Activated naive CD8-positive, alpha-beta T cell treated with anti-CD3 and anti-CD28 coated beads, Interleukin-2, amount 10 ng/mL, durations not matched to agents 7 days and 5 days (primary cell): ENCODE measurements at regions not wholly inside any gene's neighbourhood (a gene's known extent, or its start where the extent isn't known, plus 50 kb on each side); places are given as distances from the start of the nearest gene placed in this dataset.
"Not testable (repeated sequence)": the region's sequence is repeated elsewhere in the genome, so short reads cannot be mapped to it uniquely, and the experiment has no call there.

Experiments
- ATAC-seq: fragments of 150-1000 bp; cut with Tn5 transposase; one replicate; pipeline ENCODE4 v1.10.0; 2021; ENCODE audit warnings: low read depth, moderate library complexity
- POLR2A ChIA-PET: fragments of 350-600 bp; sonication (Branson Sonifier 250); formaldehyde crosslinking; loops from one replicate; lab custom pipeline; 2021; ENCODE audit warnings: antibody characterized with exemption; lab: Charles Lee
- DNase-seq: peaks from one replicate; pipeline ENCODE4 v3.0.0; 2021
- H3K27ac Mint-ChIP-seq: one replicate; pipeline ENCODE4 v1.8.0; 2022; ENCODE audit warnings: mild to moderate bottlenecking, mixed read lengths
- H3K27me3 Mint-ChIP-seq: one replicate; pipeline ENCODE4 v1.8.0; 2022; ENCODE audit warnings: mild to moderate bottlenecking, moderate library complexity, mixed read lengths
- H3K36me3 Mint-ChIP-seq: one replicate; pipeline ENCODE4 v1.8.0; 2021; ENCODE audit warnings: mild to moderate bottlenecking, mixed read lengths
- H3K4me1 Mint-ChIP-seq: one replicate; pipeline ENCODE4 v1.8.0; 2021; ENCODE audit warnings: mixed read lengths
- H3K4me3 Mint-ChIP-seq: one replicate; pipeline ENCODE4 v1.8.0; 2022; ENCODE audit warnings: mild to moderate bottlenecking, moderate library complexity, mixed read lengths
- H3K9me3 Mint-ChIP-seq: one replicate; pipeline ENCODE4 v1.8.0; 2021; ENCODE audit warnings: mixed read lengths

- peaks cover 3% of the 10 kb centered on the region for H3K27me3 Mint-ChIP-seq
- no peaks in the 10 kb centered on the region for H3K4me1 Mint-ChIP-seq
- H3K4me3 Mint-ChIP-seq: no peak overlapping the region
- H3K36me3 Mint-ChIP-seq: no peaks in the 10 kb centered on the region
- no peaks in the 10 kb centered on the region for H3K9me3 Mint-ChIP-seq
- POLR2A ChIA-PET: no interaction called here
- DNase-seq (no peak), ATAC-seq (no peak)
- H3K27ac Mint-ChIP-seq: no peak overlapping the region
Observed at GRCh38 chr15:35934383-35935049, 388.6 kb upstream of the DPH6 start.

- no peaks in the 10 kb centered on the region for H3K9me3 Mint-ChIP-seq
- H3K4me3 Mint-ChIP-seq: no peak overlapping the region
Observed at GRCh38 chr15:35936284-35936683, 390.3 kb upstream of the DPH6 start.

GRCh38 chr15:35937380-35937779, 391.4 kb upstream of the DPH6 start:
- Mint-ChIP-seq H3K4me3 (no peak overlapping the region), H3K27me3 (no peaks in the 10 kb centered on the region), H3K36me3 (no peaks in the 10 kb centered on the region), H3K4me1 (no peaks in the 10 kb centered on the region), H3K27ac (no peak overlapping the region), H3K9me3 (no peaks in the 10 kb centered on the region)
- POLR2A ChIA-PET: no interaction called here
- ATAC-seq (no peak), DNase-seq (no peak)

More at GRCh38 chr15:35936284-35936683, 390.3 kb upstream of the DPH6 start:
- DNase-seq: no peak
- Mint-ChIP-seq H3K36me3 (no peaks in the 10 kb centered on the region), H3K27ac (no peak overlapping the region), H3K27me3 (peaks cover 3% of the 10 kb centered on the region), H3K4me1 (no peaks in the 10 kb centered on the region)
- POLR2A ChIA-PET: no interaction called here
- ATAC-seq: no peak

- no peak overlapping the region for H3K27ac Mint-ChIP-seq
- no peak for DNase-seq
- no peaks in the 10 kb centered on the region for H3K9me3 Mint-ChIP-seq
- no peak overlapping the region for H3K4me3 Mint-ChIP-seq
- no peaks in the 10 kb centered on the region for H3K36me3 Mint-ChIP-seq
- POLR2A ChIA-PET: no interaction called here
- ATAC-seq: no peak
- H3K27me3 Mint-ChIP-seq: no peaks in the 10 kb centered on the region
- H3K4me1 Mint-ChIP-seq: no peaks in the 10 kb centered on the region
Observed at GRCh38 chr15:35944945-35945585, 399.1 kb upstream of the DPH6 start.

GRCh38 chr15:35953424-35953823, 407.5 kb upstream of the DPH6 start:
- Mint-ChIP-seq H3K27me3 (no peaks in the 10 kb centered on the region), H3K27ac (no peak overlapping the region), H3K36me3 (no peaks in the 10 kb centered on the region), H3K4me3 (no peak overlapping the region), H3K4me1 (no peaks in the 10 kb centered on the region), H3K9me3 (no peaks in the 10 kb centered on the region)
- no peak for DNase-seq
- no peak for ATAC-seq
- POLR2A ChIA-PET: no interaction called here

GRCh38 chr15:35956056-35956455, 410.1 kb upstream of the DPH6 start:
- POLR2A ChIA-PET: no interaction called here
- ATAC-seq: no peak
- H3K36me3 Mint-ChIP-seq: no peaks in the 10 kb centered on the region

GRCh38 chr15:35958021-35958420, 412.1 kb upstream of the DPH6 start:
- Mint-ChIP-seq H3K36me3 (no peaks in the 10 kb centered on the region), H3K4me1 (no peaks in the 10 kb centered on the region), H3K9me3 (no peaks in the 10 kb centered on the region), H3K4me3 (no peak overlapping the region), H3K27me3 (no peaks in the 10 kb centered on the region), H3K27ac (no peak overlapping the region)
- ATAC-seq (no peak), DNase-seq (no peak)
- POLR2A ChIA-PET: no interaction called here

More at GRCh38 chr15:35956056-35956455, 410.1 kb upstream of the DPH6 start:
- no peaks in the 10 kb centered on the region for H3K4me1 Mint-ChIP-seq
- no peaks in the 10 kb centered on the region for H3K27me3 Mint-ChIP-seq
- no peak overlapping the region for H3K27ac Mint-ChIP-seq
- no peak overlapping the region for H3K4me3 Mint-ChIP-seq
- no peak for DNase-seq
- no peaks in the 10 kb centered on the region for H3K9me3 Mint-ChIP-seq

GRCh38 chr15:35958975-35959374, 413.0 kb upstream of the DPH6 start:
- no peak for DNase-seq
- H3K27ac Mint-ChIP-seq: no peak overlapping the region
- no peaks in the 10 kb centered on the region for H3K4me1 Mint-ChIP-seq
- H3K9me3 Mint-ChIP-seq: no peaks in the 10 kb centered on the region
- no peak overlapping the region for H3K4me3 Mint-ChIP-seq
- ATAC-seq: no peak
- H3K36me3 Mint-ChIP-seq: no peaks in the 10 kb centered on the region
- POLR2A ChIA-PET: no interaction called here
- H3K27me3 Mint-ChIP-seq: no peaks in the 10 kb centered on the region

GRCh38 chr15:35963326-35963725, 417.4 kb upstream of the DPH6 start:
- POLR2A ChIA-PET: no interaction called here
- ATAC-seq (no peak), DNase-seq (no peak)
- H3K9me3 Mint-ChIP-seq: no peaks in the 10 kb centered on the region
- no peaks in the 10 kb centered on the region for H3K27me3 Mint-ChIP-seq
- H3K4me3 Mint-ChIP-seq: no peak overlapping the region
- H3K27ac Mint-ChIP-seq: no peak overlapping the region
- H3K36me3 Mint-ChIP-seq: no peaks in the 10 kb centered on the region
- H3K4me1 Mint-ChIP-seq: no peaks in the 10 kb centered on the region

- Mint-ChIP-seq H3K9me3 (no peaks in the 10 kb centered on the region), H3K36me3 (no peaks in the 10 kb centered on the region), H3K27ac (no peak overlapping the region), H3K27me3 (no peaks in the 10 kb centered on the region), H3K4me3 (no peak overlapping the region), H3K4me1 (no peaks in the 10 kb centered on the region)
- ATAC-seq (no peak), DNase-seq (no peak)
- POLR2A ChIA-PET: no interaction called here
Observed at GRCh38 chr15:35966781-35967180, 420.8 kb upstream of the DPH6 start.

GRCh38 chr15:35967968-35968367, 422.0 kb upstream of the DPH6 start:
- H3K27me3 Mint-ChIP-seq, ATAC-seq, H3K4me3 Mint-ChIP-seq, DNase-seq, H3K27ac Mint-ChIP-seq, H3K9me3 Mint-ChIP-seq, POLR2A ChIA-PET, H3K4me1 Mint-ChIP-seq, H3K36me3 Mint-ChIP-seq: not testable (repeated sequence)

- ATAC-seq: no peak
- Mint-ChIP-seq H3K27me3 (no peaks in the 10 kb centered on the region), H3K9me3 (peaks cover 2% of the 10 kb centered on the region), H3K27ac (no peak overlapping the region), H3K36me3 (no peaks in the 10 kb centered on the region), H3K4me1 (no peaks in the 10 kb centered on the region), H3K4me3 (no peak overlapping the region)
- DNase-seq: no peak
- POLR2A ChIA-PET: no interaction called here
Observed at GRCh38 chr15:35973029-35973428, 427.1 kb upstream of the DPH6 start.

GRCh38 chr15:35974052-35974451, 428.1 kb upstream of the DPH6 start:
- ATAC-seq: no peak
- POLR2A ChIA-PET: no interaction called here
- no peak for DNase-seq
- Mint-ChIP-seq H3K27me3 (no peaks in the 10 kb centered on the region), H3K4me1 (no peaks in the 10 kb centered on the region), H3K27ac (no peak overlapping the region), H3K9me3 (peaks cover 2% of the 10 kb centered on the region), H3K4me3 (no peak overlapping the region), H3K36me3 (no peaks in the 10 kb centered on the region)

GRCh38 chr15:35975941-35976340, 430.0 kb upstream of the DPH6 start:
- no peak overlapping the region for H3K27ac Mint-ChIP-seq
- no peak for DNase-seq
- H3K36me3 Mint-ChIP-seq: no peaks in the 10 kb centered on the region
- H3K4me3 Mint-ChIP-seq: no peak overlapping the region
- no peaks in the 10 kb centered on the region for H3K27me3 Mint-ChIP-seq
- no peaks in the 10 kb centered on the region for H3K4me1 Mint-ChIP-seq
- POLR2A ChIA-PET: no interaction called here
- no peak for ATAC-seq
- H3K9me3 Mint-ChIP-seq: peaks cover 2% of the 10 kb centered on the region
